ENCODE measurements at regions not wholly inside any gene's neighbourhood (a gene's known extent, or its start where the extent isn't known, plus 50 kb on each side); places are given as distances from the start of the nearest gene placed in this dataset.

GRCh38 chr21:24372506-24372905 is 1234.8 kb downstream of the MRPL39 start:
- Histone ChIP-seq H3K27ac (no peak overlapping the region), H3K27me3 (ENCODE audit: insufficient read depth in 3 of 3, low read length in 2 of 3) (no peaks in the 10 kb centered on the region), H3K36me3 (ENCODE audit: insufficient read depth in 1 of 2, low read depth in 1 of 2) (no peaks in the 10 kb centered on the region), H3K4me1 (no peaks in the 10 kb centered on the region), H3K4me3 (no peak overlapping the region), H3K9me3 (no peaks in the 10 kb centered on the region)
- TF ChIP-seq CTCF (IDR thresholded peaks at IDR 0.05) = no peak
- ATAC-seq (no peak), DNase-seq (no peak)
- WGBS, 3 donors = 91 to 95% (median 92%) methylated on average over 4 of the region's 4 CpGs
- intact Hi-C loops (cut with DNase I) = no loop called here

DNA sequence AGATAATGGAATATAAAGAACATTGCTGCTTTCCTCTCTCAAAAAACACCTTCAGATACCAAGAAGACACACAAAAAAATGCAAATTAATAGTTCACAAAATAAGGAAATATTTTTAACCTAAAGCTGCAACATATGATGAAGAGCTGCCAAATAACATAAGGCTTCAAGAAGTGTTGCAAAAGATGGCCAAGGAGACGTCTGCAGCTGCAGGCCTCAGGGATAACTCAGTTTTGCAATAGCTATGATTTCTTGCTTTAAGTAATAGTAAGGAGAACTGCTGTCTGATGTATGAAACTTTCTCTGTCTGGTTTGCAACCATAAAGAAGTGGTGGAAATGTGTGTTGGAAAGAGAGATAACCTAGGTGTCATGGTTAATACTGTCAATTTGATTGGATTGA is 1237.5 kb downstream of the MRPL39 start:
- no peak for TF ChIP-seq CTCF (IDR thresholded peaks at IDR 0.05)
- no peaks in the 10 kb centered on the region for H3K9me3 ChIP-seq
- H3K4me3 ChIP-seq = no peak overlapping the region
- intact Hi-C loops (cut with DNase I) = no loop called here
- ATAC-seq = no peak
- no peak for DNase-seq
- H3K4me1 ChIP-seq = no peaks in the 10 kb centered on the region
- H3K27ac ChIP-seq = no peak overlapping the region
- WGBS, 3 donors = 36 to 62% (median 41%) methylated on average over 1 of the region's 1 CpG
- no peaks in the 10 kb centered on the region for H3K27me3 ChIP-seq (ENCODE audit: insufficient read depth in 3 of 3, low read length in 2 of 3)
- no peaks in the 10 kb centered on the region for H3K36me3 ChIP-seq (ENCODE audit: insufficient read depth in 1 of 2, low read depth in 1 of 2)

DNA sequence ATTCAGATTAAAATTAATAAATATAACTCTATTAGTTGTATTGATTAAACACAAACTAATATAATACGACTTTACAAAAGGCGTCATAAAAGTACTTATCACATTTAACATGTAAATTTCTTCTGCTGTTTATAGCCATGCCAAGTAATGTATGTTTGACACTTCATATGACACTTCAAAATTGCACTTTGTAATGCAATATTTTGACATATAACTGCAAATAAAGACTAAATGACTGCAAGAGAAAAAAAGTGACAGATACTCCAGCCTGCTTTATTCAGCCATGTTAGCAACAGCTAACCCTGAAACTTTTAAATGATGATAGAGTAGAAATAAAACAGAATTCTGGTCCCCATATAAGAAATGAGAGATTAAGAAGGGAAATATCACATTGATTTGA is 1238.0 kb downstream of the MRPL39 start:
- no peaks in the 10 kb centered on the region for H3K36me3 ChIP-seq (ENCODE audit: insufficient read depth in 1 of 2, low read depth in 1 of 2)
- 92 to 96% (median 94%) methylated on average over 2 of the region's 2 CpGs for WGBS, 3 donors
- no peak for TF ChIP-seq CTCF (IDR thresholded peaks at IDR 0.05)
- ATAC-seq = no peak
- no peaks in the 10 kb centered on the region for H3K4me1 ChIP-seq
- intact Hi-C loops (cut with DNase I) = no loop called here
- H3K27me3 ChIP-seq (ENCODE audit: insufficient read depth in 3 of 3, low read length in 2 of 3) = no peaks in the 10 kb centered on the region
- no peak overlapping the region for H3K4me3 ChIP-seq
- H3K27ac ChIP-seq = no peak overlapping the region
- no peak for DNase-seq
- H3K9me3 ChIP-seq = no peaks in the 10 kb centered on the region

- no peaks in the 10 kb centered on the region for H3K4me1 ChIP-seq
- no peak overlapping the region for H3K4me3 ChIP-seq
- no peak for TF ChIP-seq CTCF (IDR thresholded peaks at IDR 0.05)
- DNase-seq = no peak
- ATAC-seq = no peak
- H3K36me3 ChIP-seq (ENCODE audit: insufficient read depth in 1 of 2, low read depth in 1 of 2) = no peaks in the 10 kb centered on the region
- no peaks in the 10 kb centered on the region for H3K27me3 ChIP-seq (ENCODE audit: insufficient read depth in 3 of 3, low read length in 2 of 3)
- no peak overlapping the region for H3K27ac ChIP-seq
- no peaks in the 10 kb centered on the region for H3K9me3 ChIP-seq
- intact Hi-C loops (cut with DNase I) = no loop called here
These were observed 1239.3 kb downstream of the MRPL39 start for GRCh38 chr21:24367936-24368335.

DNA sequence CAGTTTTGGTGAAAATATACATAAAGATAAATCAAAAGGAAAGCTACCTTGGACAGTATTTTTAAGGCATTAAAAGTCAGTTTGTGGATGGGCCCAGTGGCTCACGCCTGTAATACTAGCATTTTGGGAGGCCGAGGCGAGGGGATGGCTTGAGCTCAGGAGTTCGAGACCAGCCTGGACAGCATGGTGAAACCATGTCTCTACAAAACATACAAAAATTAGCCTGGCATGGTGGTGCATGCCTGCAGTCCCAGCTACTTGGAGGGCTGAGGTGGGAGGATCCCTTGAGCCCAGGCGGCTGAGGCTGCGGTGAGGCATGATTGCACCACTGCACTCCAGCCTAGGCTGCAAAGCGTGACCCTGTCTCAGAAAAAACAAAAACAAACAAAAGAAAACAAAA is 1253.8 kb downstream of the MRPL39 start:
- TF ChIP-seq CTCF (IDR thresholded peaks at IDR 0.05) = no peak

More for the DNA sequence above, 1253.8 kb downstream of the MRPL39 start:
- H3K27me3 ChIP-seq (ENCODE audit: insufficient read depth in 3 of 3, low read length in 2 of 3) = no peaks in the 10 kb centered on the region
- no peak overlapping the region for H3K27ac ChIP-seq
- no peaks in the 10 kb centered on the region for H3K9me3 ChIP-seq
- no peaks in the 10 kb centered on the region for H3K4me1 ChIP-seq
- intact Hi-C loops (cut with DNase I) = no loop called here
- H3K4me3 ChIP-seq = no peak overlapping the region
- DNase-seq = no peak
- no peak for ATAC-seq
- no peaks in the 10 kb centered on the region for H3K36me3 ChIP-seq (ENCODE audit: insufficient read depth in 1 of 2, low read depth in 1 of 2)
- whole genome bisulfite sequencing, 3 donors = 90 to 91% (median 91%) methylated on average over 7 of the region's 7 CpGs

All from psoas muscle (tissue), 7 donors.